C1 segment of cervical spinal cord (tissue), 14 donors: ENCODE measurements at regions not wholly inside any gene's neighbourhood (a gene's known extent, or its start where the extent isn't known, plus 50 kb on each side); places are given as distances from the start of the nearest gene placed in this dataset.
A peak's percentile ranks its signal among the peaks of the same experiment; 100 is the strongest.

ENCODE experiments used
- DNase-seq, 14 donors: peaks; one replicate each; lab custom pipeline; 2025; lab: John Stamatoyannopoulos, UW

GRCh38 chr19:30667227-30667626 lies 295.0 kb downstream of the ZNF536 start:
- DNase-seq = no peak

- peak in 9 of 14 donors; percentile 9 to 32 (median 17) for DNase-seq
Measured at GRCh38 chr19:30666301-30666803, 294.2 kb downstream of the ZNF536 start.

- DNase-seq = peak in 1 of 14 donors; percentile 54
Measured at GRCh38 chr19:30665449-30665848, 293.3 kb downstream of the ZNF536 start.

- DNase-seq = peak in 1 of 14 donors; percentile 50
Measured at GRCh38 chr19:30663611-30664174, 291.5 kb downstream of the ZNF536 start.

GRCh38 chr19:30662211-30662861 lies 290.2 kb downstream of the ZNF536 start:
- DNase-seq = no peak

GRCh38 chr19:30659638-30660037 lies 287.5 kb downstream of the ZNF536 start:
- no peak for DNase-seq

- DNase-seq = peak in 1 of 14 donors; percentile 11
Measured at GRCh38 chr19:30656520-30657100, 284.4 kb downstream of the ZNF536 start.

- DNase-seq = no peak
Measured at GRCh38 chr19:30653646-30654386, 281.6 kb downstream of the ZNF536 start.

GRCh38 chr19:30652751-30653150 lies 280.6 kb downstream of the ZNF536 start:
- DNase-seq = no peak

GRCh38 chr19:30651691-30652090 lies 279.5 kb downstream of the ZNF536 start:
- DNase-seq = no peak

GRCh38 chr19:30651066-30651465 lies 278.9 kb downstream of the ZNF536 start:
- DNase-seq = no peak

GRCh38 chr19:30649934-30650614 lies 277.9 kb downstream of the ZNF536 start:
- DNase-seq = peak in 4 of 14 donors; percentile 18 to 54 (median 38)

- DNase-seq = no peak
Measured at GRCh38 chr19:30648866-30649862, 277.0 kb downstream of the ZNF536 start.

GRCh38 chr19:30647891-30648720 lies 275.9 kb downstream of the ZNF536 start:
- DNase-seq = peak in 4 of 14 donors; percentile 12 to 33 (median 28)

GRCh38 chr19:30646806-30647205 lies 274.6 kb downstream of the ZNF536 start:
- DNase-seq = no peak

- DNase-seq = peak in 1 of 14 donors; percentile 9
Measured at GRCh38 chr19:30645946-30646577, 273.9 kb downstream of the ZNF536 start.

- no peak for DNase-seq
Measured at GRCh38 chr19:30640252-30640965, 268.2 kb downstream of the ZNF536 start.

- DNase-seq = no peak
Measured at GRCh38 chr19:30638889-30639288, 266.7 kb downstream of the ZNF536 start.
